GM10248 (cell line): ENCODE measurements at regions not wholly inside any gene's neighbourhood (a gene's known extent, or its start where the extent isn't known, plus 50 kb on each side); places are given as distances from the start of the nearest gene placed in this dataset.

Experiments
- CTCF ChIA-PET: fragments of 300-600 bp; sonication (Branson Sonifier 250); formaldehyde crosslinking; extraction: SDS; loops from one replicate; lab custom pipeline; 2021; ENCODE audit warnings: antibody characterized with exemption; lab: Yijun Ruan, JAX
- POLR2A ChIA-PET: fragments of 350-650 bp; sonication (Branson Sonifier 250); formaldehyde crosslinking; extraction: SDS; loops from one replicate; lab custom pipeline; 2020; ENCODE audit warnings: antibody characterized with exemption; lab: Yijun Ruan, JAX
- DNase-seq: peaks from one replicate; pipeline ENCODE4 v3.0.0; 2012; ENCODE audit errors: extremely low spot score
- TF ChIP-seq, protein P1 (sequence below): IDR thresholded peaks from 2 replicates; pipeline ENCODE4 v1.5.1; 2012; ENCODE audit warnings: mild to moderate bottlenecking, low read depth; ENCODE audit errors: extremely low read depth, missing control alignments, control extremely low read depth

- no peak for DNase-seq
- TF ChIP-seq, protein P1, sequence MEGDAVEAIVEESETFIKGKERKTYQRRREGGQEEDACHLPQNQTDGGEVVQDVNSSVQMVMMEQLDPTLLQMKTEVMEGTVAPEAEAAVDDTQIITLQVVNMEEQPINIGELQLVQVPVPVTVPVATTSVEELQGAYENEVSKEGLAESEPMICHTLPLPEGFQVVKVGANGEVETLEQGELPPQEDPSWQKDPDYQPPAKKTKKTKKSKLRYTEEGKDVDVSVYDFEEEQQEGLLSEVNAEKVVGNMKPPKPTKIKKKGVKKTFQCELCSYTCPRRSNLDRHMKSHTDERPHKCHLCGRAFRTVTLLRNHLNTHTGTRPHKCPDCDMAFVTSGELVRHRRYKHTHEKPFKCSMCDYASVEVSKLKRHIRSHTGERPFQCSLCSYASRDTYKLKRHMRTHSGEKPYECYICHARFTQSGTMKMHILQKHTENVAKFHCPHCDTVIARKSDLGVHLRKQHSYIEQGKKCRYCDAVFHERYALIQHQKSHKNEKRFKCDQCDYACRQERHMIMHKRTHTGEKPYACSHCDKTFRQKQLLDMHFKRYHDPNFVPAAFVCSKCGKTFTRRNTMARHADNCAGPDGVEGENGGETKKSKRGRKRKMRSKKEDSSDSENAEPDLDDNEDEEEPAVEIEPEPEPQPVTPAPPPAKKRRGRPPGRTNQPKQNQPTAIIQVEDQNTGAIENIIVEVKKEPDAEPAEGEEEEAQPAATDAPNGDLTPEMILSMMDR: no peak
- CTCF ChIA-PET: no interaction called here
- POLR2A ChIA-PET: no interaction called here
These were observed 326.6 kb downstream of the MZT1 start for GRCh38 chr13:72400856-72401255.

DNA sequence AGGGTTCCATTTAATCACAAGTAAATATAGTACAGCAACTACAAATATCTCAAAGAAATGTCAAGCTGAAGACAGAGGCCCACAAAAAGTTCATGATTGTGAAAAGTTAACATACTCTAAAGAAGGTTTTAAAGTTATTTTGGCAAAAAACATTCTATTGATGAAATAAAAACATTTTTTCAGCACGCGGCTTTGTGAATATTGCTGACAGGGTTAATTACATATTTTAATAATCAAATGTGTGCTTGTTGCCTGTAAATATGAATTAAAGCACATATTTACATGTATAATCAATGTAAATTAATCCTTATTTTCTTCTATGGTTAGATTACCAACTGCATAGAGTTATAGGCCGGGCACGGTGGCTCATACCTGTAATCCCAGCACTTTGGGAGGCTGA, 328.1 kb downstream of the MZT1 start:
- no peak for DNase-seq
- TF ChIP-seq, protein P1: no peak
- POLR2A ChIA-PET: no interaction called here
- CTCF ChIA-PET: no interaction called here

DNA sequence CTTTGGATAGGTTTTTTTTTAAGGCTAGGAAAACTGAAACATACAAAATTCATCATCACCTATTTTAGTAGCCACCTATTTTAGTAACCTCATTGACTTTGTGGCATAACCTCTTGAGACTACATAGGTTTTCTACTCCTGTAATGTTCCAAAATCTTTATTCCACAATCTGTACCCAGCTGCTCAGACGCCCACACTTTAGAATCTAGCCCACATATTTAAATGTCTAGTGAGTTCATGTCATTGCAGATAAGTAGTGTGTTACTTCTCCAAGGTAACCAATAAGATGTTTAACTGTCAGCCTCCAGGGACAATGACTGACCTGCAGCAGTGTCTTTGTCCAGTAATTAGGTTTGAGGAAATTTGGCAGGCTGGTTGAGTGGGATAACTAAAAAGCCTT, 330.2 kb downstream of the MZT1 start:
- ChIA-PET POLR2A (no interaction called here), CTCF (interaction anchor here (2.0 kb wide), 1 partner anchor 9 kb away, joined by 8 read pairs; no protein-coding TSS in a partner anchor)
- TF ChIP-seq, protein P1: no peak
- no peak for DNase-seq

GRCh38 chr13:72390909-72391308, 336.5 kb downstream of the MZT1 start:
- TF ChIP-seq, protein P1: no peak
- no peak for DNase-seq
- POLR2A ChIA-PET: no interaction called here
- CTCF ChIA-PET: no interaction called here

- ChIA-PET CTCF (interaction anchor here (0.9 kb wide), 1 partner anchor 12 kb away, joined by 3 read pairs; no protein-coding TSS in a partner anchor), POLR2A (no interaction called here)
- DNase-seq: no peak
- TF ChIP-seq, protein P1: no peak
These were observed 341.2 kb downstream of the MZT1 start for GRCh38 chr13:72386138-72386684.

DNA sequence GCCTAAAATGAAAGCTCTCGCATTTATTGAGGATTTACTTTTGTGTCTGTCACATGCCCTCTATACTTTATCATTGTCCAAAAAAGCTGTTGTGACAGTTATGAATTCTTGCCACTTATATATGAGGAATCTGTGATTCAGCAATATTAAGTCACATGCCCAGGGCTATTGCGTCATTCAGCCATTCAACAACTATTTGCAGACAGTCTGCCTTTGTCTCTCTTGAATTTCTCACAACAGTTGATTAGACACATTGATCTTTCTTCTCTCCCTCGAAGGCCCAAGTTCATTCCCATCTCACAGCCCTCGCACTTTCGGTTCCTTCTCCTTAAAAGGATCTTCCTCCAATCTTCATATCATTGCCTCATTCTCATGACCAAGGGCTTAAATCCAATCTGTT, 342.6 kb downstream of the MZT1 start:
- ChIA-PET POLR2A (no interaction called here), CTCF (no interaction called here)
- no peak for DNase-seq
- TF ChIP-seq, protein P1: no peak
